ENCODE measurements at regions not wholly inside any gene's neighbourhood (a gene's known extent, or its start where the extent isn't known, plus 50 kb on each side); places are given as distances from the start of the nearest gene placed in this dataset.

- peaks cover 84% of the 10 kb centered on the region for H3K27me3 Mint-ChIP-seq (ENCODE audit: low read depth)
Measured at GRCh38 chr20:23203310-23203709, 117.2 kb upstream of the CD93 start.

GRCh38 chr20:23201658-23202057, 115.5 kb upstream of the CD93 start:
- Mint-ChIP-seq H3K27me3 (ENCODE audit: low read depth) (peaks cover 86% of the 10 kb centered on the region), H3K4me3 (no peak overlapping the region), H3K4me1 (no peaks in the 10 kb centered on the region), H3K36me3 (no peaks in the 10 kb centered on the region), H3K27ac (no peak overlapping the region), H3K9me3 (peaks cover 5% of the 10 kb centered on the region)
- TF ChIP-seq CTCF (IDR thresholded peaks at IDR 0.05; ENCODE audit: unreplicated experiment): no peak
- no peak for DNase-seq (ENCODE audit: low spot score in 2 of 2, unreplicated experiment in 2 of 2)

More at GRCh38 chr20:23203310-23203709, 117.2 kb upstream of the CD93 start:
- Mint-ChIP-seq H3K4me1 (no peaks in the 10 kb centered on the region), H3K9me3 (no peaks in the 10 kb centered on the region), H3K27ac (no peak overlapping the region), H3K36me3 (no peaks in the 10 kb centered on the region), H3K4me3 (no peak overlapping the region)
- TF ChIP-seq CTCF (IDR thresholded peaks at IDR 0.05; ENCODE audit: unreplicated experiment): no peak
- no peak for DNase-seq (ENCODE audit: low spot score in 2 of 2, unreplicated experiment in 2 of 2)

DNA sequence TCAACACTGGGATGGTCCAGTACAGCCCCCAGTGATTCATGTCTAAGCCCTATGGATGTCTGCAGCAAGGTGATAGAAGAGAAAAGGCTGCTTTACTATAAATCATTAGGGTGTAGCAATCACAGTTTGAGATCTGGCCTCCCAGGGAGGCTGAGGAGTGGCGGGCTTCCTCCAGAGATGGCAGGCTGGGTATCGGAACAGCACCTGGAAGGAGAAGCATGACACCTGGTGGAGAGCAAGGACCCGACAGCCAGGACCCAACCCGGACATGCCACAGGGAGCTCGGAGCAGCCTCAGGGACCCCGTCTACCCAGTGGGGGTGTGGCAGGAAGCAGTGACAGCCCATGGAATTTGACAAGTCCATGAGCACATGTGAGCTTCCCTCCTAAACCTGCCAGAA, 114.8 kb upstream of the CD93 start:
- peak; percentile 51 for TF ChIP-seq CTCF (IDR thresholded peaks at IDR 0.05; ENCODE audit: unreplicated experiment)
- peaks cover 7% of the 10 kb centered on the region for H3K9me3 Mint-ChIP-seq
- no peaks in the 10 kb centered on the region for H3K4me1 Mint-ChIP-seq
- peaks cover 80% of the 10 kb centered on the region for H3K27me3 Mint-ChIP-seq (ENCODE audit: low read depth)
- H3K4me3 Mint-ChIP-seq: no peak overlapping the region
- peak in 1 of 2 experiments; percentile 49 for DNase-seq (ENCODE audit: low spot score in 2 of 2, unreplicated experiment in 2 of 2)
- no peaks in the 10 kb centered on the region for H3K36me3 Mint-ChIP-seq
- no peak overlapping the region for H3K27ac Mint-ChIP-seq

- Mint-ChIP-seq H3K4me3 (no peak overlapping the region), H3K27me3 (ENCODE audit: low read depth) (peaks cover 75% of the 10 kb centered on the region), H3K36me3 (no peaks in the 10 kb centered on the region), H3K9me3 (peaks cover 11% of the 10 kb centered on the region), H3K4me1 (no peaks in the 10 kb centered on the region), H3K27ac (no peak overlapping the region)
- DNase-seq (ENCODE audit: low spot score in 2 of 2, unreplicated experiment in 2 of 2): no peak
- no peak for TF ChIP-seq CTCF (IDR thresholded peaks at IDR 0.05; ENCODE audit: unreplicated experiment)
Measured at GRCh38 chr20:23200413-23200812, 114.3 kb upstream of the CD93 start.

GRCh38 chr20:23199356-23199755, 113.2 kb upstream of the CD93 start:
- Mint-ChIP-seq H3K9me3 (peaks cover 11% of the 10 kb centered on the region), H3K27me3 (ENCODE audit: low read depth) (peaks cover 66% of the 10 kb centered on the region), H3K4me1 (no peaks in the 10 kb centered on the region), H3K4me3 (no peak overlapping the region), H3K27ac (no peak overlapping the region), H3K36me3 (no peaks in the 10 kb centered on the region)
- no peak for TF ChIP-seq CTCF (IDR thresholded peaks at IDR 0.05; ENCODE audit: unreplicated experiment)
- DNase-seq (ENCODE audit: low spot score in 2 of 2, unreplicated experiment in 2 of 2): no peak

- no peaks in the 10 kb centered on the region for H3K36me3 Mint-ChIP-seq
- no peak overlapping the region for H3K4me3 Mint-ChIP-seq
- no peaks in the 10 kb centered on the region for H3K4me1 Mint-ChIP-seq
- H3K27ac Mint-ChIP-seq: no peak overlapping the region
- DNase-seq (ENCODE audit: low spot score in 2 of 2, unreplicated experiment in 2 of 2): no peak
- H3K27me3 Mint-ChIP-seq (ENCODE audit: low read depth): peaks cover 63% of the 10 kb centered on the region
- no peak for TF ChIP-seq CTCF (IDR thresholded peaks at IDR 0.05; ENCODE audit: unreplicated experiment)
- H3K9me3 Mint-ChIP-seq: peaks cover 11% of the 10 kb centered on the region
Measured at GRCh38 chr20:23198815-23199214, 112.7 kb upstream of the CD93 start.

All from mesothelial cell of epicardium (in vitro differentiated cells).